Vagina (tissue), 2 donors: ENCODE measurements at regions not wholly inside any gene's neighbourhood (a gene's known extent, or its start where the extent isn't known, plus 50 kb on each side); places are given as distances from the start of the nearest gene placed in this dataset.

Experiments
- CTCF ChIP-seq, 3 experiments: fragments of 450-650 bp in 2 of 3; fragments of 200-600 bp in 1 of 3; sonication (generic) in 1 of 3; IDR thresholded peaks; one replicate each; pipeline ENCODE4 v1.5.1; 2017 to 2019; ENCODE audit warnings: antibody characterized with exemption in 3 of 3, mild to moderate bottlenecking in 2 of 3, moderate library complexity in 2 of 3
- POLR2A ChIP-seq, 2 donors: fragments of 450-650 bp; IDR thresholded peaks; one replicate each; pipeline ENCODE4 v1.6.1; 2017; ENCODE audit warnings: antibody characterized with exemption in 2 of 2, mild to moderate bottlenecking in 2 of 2, moderate library complexity in 2 of 2

GRCh38 chr14:53692451-53692850 lies 264.2 kb downstream of the BMP4 start:
- no peak for TF ChIP-seq CTCF (IDR thresholded peaks at IDR 0.05)
- TF ChIP-seq POLR2A (IDR thresholded peaks at IDR 0.05): no peak
